ENCODE measurements at regions not wholly inside any gene's neighbourhood (a gene's known extent, or its start where the extent isn't known, plus 50 kb on each side); places are given as distances from the start of the nearest gene placed in this dataset.

DNA sequence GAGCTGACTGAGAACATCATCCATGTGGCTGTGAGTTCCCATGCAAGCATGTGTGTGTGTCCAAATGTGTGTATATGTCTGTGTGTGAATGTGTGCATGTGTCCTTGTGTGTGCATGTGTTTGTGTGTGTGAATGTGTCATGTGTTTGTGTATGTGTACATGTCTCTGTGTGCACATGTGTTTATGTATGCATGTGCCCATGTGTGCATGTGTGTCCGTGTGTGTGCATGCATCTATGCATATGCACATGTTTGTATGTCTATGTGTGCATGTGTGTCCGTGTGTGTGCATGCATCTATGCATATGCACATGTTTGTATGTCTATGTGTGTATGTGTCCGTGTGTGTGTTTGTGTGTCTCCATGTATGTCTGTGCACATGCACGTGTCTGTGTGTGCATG is 99.7 kb downstream of the LBH start:
- no peak overlapping the region for H3K4me3 Mint-ChIP-seq
- H3K36me3 Mint-ChIP-seq = no peaks in the 10 kb centered on the region
- no peak for DNase-seq
- no peaks in the 10 kb centered on the region for H3K27me3 Mint-ChIP-seq
- no peak overlapping the region for H3K27ac Mint-ChIP-seq
- ATAC-seq (ENCODE audit: low read depth) = no peak
- H3K4me1 Mint-ChIP-seq = peaks cover 50% of the 10 kb centered on the region
- POLR2A ChIA-PET = no interaction called here
- H3K9me3 Mint-ChIP-seq = no peaks in the 10 kb centered on the region

DNA sequence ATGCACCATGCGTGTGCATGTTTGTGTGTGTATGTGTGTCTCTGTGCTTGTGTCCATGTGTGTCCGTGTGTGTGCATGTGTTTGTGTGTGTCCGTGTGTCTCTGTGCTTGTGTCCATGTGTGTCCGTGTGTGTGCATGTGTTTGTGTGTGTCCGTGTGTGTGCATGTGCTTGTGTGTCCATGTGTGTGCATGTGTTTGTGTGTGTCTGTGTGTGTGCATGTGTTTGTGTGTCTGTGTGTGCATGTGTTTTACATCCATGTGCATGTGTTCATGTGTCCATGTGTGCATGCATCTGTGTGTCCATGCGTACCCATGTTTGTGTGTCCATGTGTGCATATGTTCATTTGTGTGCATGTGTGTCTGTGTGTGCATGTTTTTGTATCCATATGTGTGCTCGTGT is 100.5 kb downstream of the LBH start:
- H3K4me1 Mint-ChIP-seq = peaks cover 57% of the 10 kb centered on the region
- no peak overlapping the region for H3K4me3 Mint-ChIP-seq
- no peaks in the 10 kb centered on the region for H3K27me3 Mint-ChIP-seq
- DNase-seq (no peak), ATAC-seq (ENCODE audit: low read depth) (no peak)
- POLR2A ChIA-PET = no interaction called here
- H3K36me3 Mint-ChIP-seq = no peaks in the 10 kb centered on the region
- peak overlapping the region; percentile 8 for H3K27ac Mint-ChIP-seq
- H3K9me3 Mint-ChIP-seq = no peaks in the 10 kb centered on the region

- Mint-ChIP-seq H3K27ac (peak overlapping the region; percentile 90), H3K4me1 (peaks cover 67% of the 10 kb centered on the region), H3K27me3 (no peaks in the 10 kb centered on the region), H3K4me3 (peak overlapping the region; percentile 41), H3K36me3 (no peaks in the 10 kb centered on the region), H3K9me3 (no peaks in the 10 kb centered on the region)
- peak; percentile 37 for DNase-seq
- no peak for ATAC-seq (ENCODE audit: low read depth)
- POLR2A ChIA-PET = interaction anchor here (2.0 to 6.5 kb wide), 3 partner anchors 65 to 115 kb away, joined by 4 to 123 read pairs (median 27); partner anchors contain the start of gene LBH
Observed at GRCh38 chr2:30332791-30333453, 101.6 kb downstream of the LBH start.

DNA sequence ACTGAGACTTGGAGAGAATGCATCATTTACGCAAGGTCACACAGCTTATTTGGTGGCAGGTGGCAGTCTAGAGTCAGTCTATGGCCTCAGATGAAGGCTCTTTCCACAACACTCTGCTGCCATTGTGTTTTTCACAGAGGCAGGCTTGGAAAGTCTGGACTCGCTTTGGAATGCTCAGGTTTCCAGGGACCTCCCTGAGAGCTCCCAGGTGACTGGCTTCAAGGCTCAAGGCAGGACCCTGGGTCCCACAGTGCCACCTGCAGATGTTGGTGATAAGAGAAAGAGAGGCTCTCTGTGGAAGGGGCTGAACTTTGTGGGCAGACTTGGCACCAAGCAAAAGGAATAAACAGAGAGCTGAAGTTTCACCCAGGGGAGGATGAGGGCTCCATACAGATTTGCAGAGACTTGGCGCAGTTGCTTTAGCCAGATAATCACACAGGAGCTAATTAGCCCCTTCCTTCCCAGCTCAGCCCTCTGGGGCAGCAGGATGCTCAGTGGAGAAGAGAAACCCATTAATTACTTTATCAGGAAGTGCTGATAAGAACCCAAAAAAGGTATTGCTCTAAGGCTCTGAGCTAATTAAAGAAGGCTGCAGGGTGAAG is 103.5 kb downstream of the LBH start:
- DNase-seq (peak; percentile 41), ATAC-seq (ENCODE audit: low read depth) (no peak)
- peak overlapping the region; percentile 97 for H3K27ac Mint-ChIP-seq
- no peaks in the 10 kb centered on the region for H3K27me3 Mint-ChIP-seq
- no peaks in the 10 kb centered on the region for H3K9me3 Mint-ChIP-seq
- H3K36me3 Mint-ChIP-seq = peaks cover 6% of the 10 kb centered on the region
- peaks cover 76% of the 10 kb centered on the region for H3K4me1 Mint-ChIP-seq
- POLR2A ChIA-PET = interaction anchor here (1.1 to 6.5 kb wide), 10 partner anchors 9 to 188 kb away, joined by 3 to 123 read pairs (median 4); partner anchors contain the start of genes LBH and YPEL5
- peak overlapping the region; percentile 83 for H3K4me3 Mint-ChIP-seq

DNA sequence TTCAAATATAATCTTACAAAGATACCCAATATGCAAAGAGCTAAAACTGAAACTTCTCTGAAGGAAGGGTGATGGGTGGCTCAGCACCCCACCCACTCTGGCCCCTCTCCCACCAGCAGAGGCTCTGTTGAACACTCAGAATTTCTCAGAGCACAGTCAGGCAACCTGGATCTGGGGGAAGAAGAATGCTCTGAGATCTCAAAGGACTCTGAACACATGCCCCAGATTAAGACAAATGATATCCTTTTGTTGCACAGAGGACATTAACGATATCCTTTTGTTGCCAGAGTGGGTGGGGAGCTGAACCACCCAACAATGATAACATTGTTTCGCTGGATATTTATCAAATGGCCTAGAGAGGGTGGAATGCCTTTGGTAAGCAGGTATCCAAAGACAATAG is 104.8 kb downstream of the LBH start:
- DNase-seq (no peak), ATAC-seq (ENCODE audit: low read depth) (no peak)
- no peaks in the 10 kb centered on the region for H3K9me3 Mint-ChIP-seq
- H3K36me3 Mint-ChIP-seq = peaks cover 6% of the 10 kb centered on the region
- H3K4me1 Mint-ChIP-seq = peaks cover 71% of the 10 kb centered on the region
- H3K27me3 Mint-ChIP-seq = no peaks in the 10 kb centered on the region
- POLR2A ChIA-PET = interaction anchor here (0.9 to 6.5 kb wide), 13 partner anchors 10 to 190 kb away, joined by 3 to 123 read pairs (median 6); partner anchors contain the start of genes LBH, LCLAT1 and YPEL5
- peak overlapping the region; percentile 83 for H3K4me3 Mint-ChIP-seq
- peak overlapping the region; percentile 97 for H3K27ac Mint-ChIP-seq

GRCh38 chr2:30336978-30337841 is 105.9 kb downstream of the LBH start:
- POLR2A ChIA-PET = interaction anchor here (0.9 to 6.5 kb wide), 14 partner anchors 12 to 191 kb away, joined by 3 to 123 read pairs (median 6); partner anchors contain the start of genes LBH, LCLAT1 and YPEL5
- Mint-ChIP-seq H3K36me3 (peaks cover 9% of the 10 kb centered on the region), H3K27ac (peak overlapping the region; percentile 97), H3K9me3 (peaks cover 3% of the 10 kb centered on the region), H3K4me3 (peak overlapping the region; percentile 83), H3K27me3 (no peaks in the 10 kb centered on the region), H3K4me1 (peaks cover 61% of the 10 kb centered on the region)
- DNase-seq (peak; percentile 74), ATAC-seq (ENCODE audit: low read depth) (peak; percentile 90)

- H3K4me1 Mint-ChIP-seq = peaks cover 51% of the 10 kb centered on the region
- ATAC-seq (ENCODE audit: low read depth) (no peak), DNase-seq (no peak)
- no peaks in the 10 kb centered on the region for H3K27me3 Mint-ChIP-seq
- H3K9me3 Mint-ChIP-seq = peaks cover 7% of the 10 kb centered on the region
- peak overlapping the region; percentile 97 for H3K27ac Mint-ChIP-seq
- POLR2A ChIA-PET = interaction anchor here (0.9 to 6.5 kb wide), 3 partner anchors 23 to 105 kb away, joined by 4 to 123 read pairs (median 6); partner anchors contain the start of gene LBH
- H3K4me3 Mint-ChIP-seq = no peak overlapping the region
- H3K36me3 Mint-ChIP-seq = peaks cover 11% of the 10 kb centered on the region
Observed at GRCh38 chr2:30338475-30338874, 107.1 kb downstream of the LBH start.

DNA sequence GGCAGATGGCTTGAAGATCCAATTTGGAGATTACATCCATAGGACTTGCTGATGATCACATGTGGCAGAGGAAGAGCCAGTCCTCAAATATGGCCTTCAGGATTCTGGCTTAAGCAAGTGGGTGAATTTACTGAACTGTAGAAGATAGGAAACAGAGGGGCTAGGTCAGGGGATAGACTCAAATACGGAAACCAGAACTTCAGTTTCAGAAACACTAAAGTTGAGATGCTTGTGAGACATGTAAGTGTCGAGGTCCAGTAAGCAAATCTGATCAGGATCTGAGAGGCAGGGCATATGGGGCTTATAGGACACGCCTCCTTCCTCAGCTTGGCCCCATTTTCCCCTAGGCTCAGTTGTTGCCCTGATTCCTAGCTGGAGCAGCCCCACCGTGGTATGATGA is 107.7 kb downstream of the LBH start:
- ATAC-seq (ENCODE audit: low read depth) (no peak), DNase-seq (no peak)
- Mint-ChIP-seq H3K27ac (peak overlapping the region; percentile 97), H3K4me1 (peaks cover 45% of the 10 kb centered on the region), H3K36me3 (peaks cover 13% of the 10 kb centered on the region), H3K4me3 (no peak overlapping the region), H3K27me3 (no peaks in the 10 kb centered on the region), H3K9me3 (peaks cover 7% of the 10 kb centered on the region)
- POLR2A ChIA-PET = no interaction called here

- POLR2A ChIA-PET = no interaction called here
- no peaks in the 10 kb centered on the region for H3K27me3 Mint-ChIP-seq
- no peak overlapping the region for H3K4me3 Mint-ChIP-seq
- peaks cover 21% of the 10 kb centered on the region for H3K4me1 Mint-ChIP-seq
- DNase-seq (no peak), ATAC-seq (ENCODE audit: low read depth) (no peak)
- no peak overlapping the region for H3K27ac Mint-ChIP-seq
- H3K9me3 Mint-ChIP-seq = peaks cover 7% of the 10 kb centered on the region
- H3K36me3 Mint-ChIP-seq = peaks cover 13% of the 10 kb centered on the region
Observed at GRCh38 chr2:30341500-30342267, 105.4 kb upstream of the LCLAT1 start.

DNA sequence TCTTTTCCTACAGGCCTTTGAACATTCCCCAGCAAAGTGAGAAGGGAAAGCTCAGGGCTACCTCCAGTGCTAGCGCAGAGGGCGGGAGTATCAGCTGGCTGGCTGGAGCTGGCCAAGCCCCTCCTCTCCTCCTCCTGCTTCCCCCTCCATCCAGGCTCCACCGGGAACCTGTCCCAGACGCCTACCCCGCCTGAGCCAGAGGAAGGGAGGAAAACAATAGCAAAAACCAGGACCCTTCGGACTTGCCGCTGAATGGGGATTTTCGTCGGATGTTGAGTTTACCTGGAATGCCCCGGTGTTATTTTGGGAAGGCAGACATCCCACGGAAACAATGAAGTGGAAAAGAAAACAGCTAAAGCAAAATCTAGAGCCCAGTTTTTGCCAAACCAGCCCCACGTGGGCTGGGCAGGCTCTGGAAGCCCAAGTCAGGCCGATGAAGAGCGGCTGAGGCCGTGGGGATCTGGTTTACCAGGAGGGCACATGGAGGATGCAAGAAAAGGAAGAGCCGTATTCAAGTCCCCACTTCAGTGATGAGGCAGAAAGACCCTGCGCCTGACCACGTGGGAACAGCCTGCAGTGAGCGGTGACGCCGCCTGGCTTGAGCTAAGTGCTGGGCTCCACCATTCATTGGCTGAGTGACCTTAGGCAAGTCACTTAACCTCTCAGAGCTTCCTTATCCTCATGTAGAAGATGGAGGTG is 100.4 kb upstream of the LCLAT1 start:
- ATAC-seq (ENCODE audit: low read depth) (no peak), DNase-seq (no peak)
- POLR2A ChIA-PET = interaction anchor here (2.0 kb wide), 1 partner anchor 15 kb away, joined by 5 read pairs; no protein-coding TSS in a partner anchor
- Mint-ChIP-seq H3K4me3 (no peak overlapping the region), H3K27me3 (no peaks in the 10 kb centered on the region), H3K9me3 (peaks cover 7% of the 10 kb centered on the region), H3K36me3 (peaks cover 7% of the 10 kb centered on the region), H3K27ac (no peak overlapping the region), H3K4me1 (no peaks in the 10 kb centered on the region)

DNA sequence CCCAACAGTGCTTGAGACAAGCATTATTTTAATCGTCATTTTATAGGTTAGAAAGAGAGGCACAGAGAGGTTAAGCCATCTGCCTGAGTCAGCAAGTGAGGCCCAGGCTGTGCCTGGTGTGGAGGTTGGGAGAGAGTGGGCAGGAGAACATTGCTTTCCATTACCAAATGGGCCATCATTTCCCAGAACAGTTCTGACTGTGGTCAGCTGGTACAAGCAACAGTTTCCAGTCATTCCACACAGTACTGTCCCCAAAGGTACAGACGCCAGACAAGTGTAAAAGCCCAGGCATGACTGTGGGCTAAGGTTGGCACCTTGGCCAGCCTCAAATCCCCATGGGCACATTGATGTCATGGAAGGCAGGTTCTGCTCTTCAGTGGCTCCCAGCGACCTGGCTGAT is 98.2 kb upstream of the LCLAT1 start:
- Mint-ChIP-seq H3K27me3 (no peaks in the 10 kb centered on the region), H3K9me3 (no peaks in the 10 kb centered on the region), H3K4me1 (no peaks in the 10 kb centered on the region), H3K27ac (no peak overlapping the region), H3K36me3 (peaks cover under 1% of the 10 kb centered on the region), H3K4me3 (no peak overlapping the region)
- ATAC-seq (ENCODE audit: low read depth) (no peak), DNase-seq (no peak)
- POLR2A ChIA-PET = interaction anchor here (0.7 kb wide), 1 partner anchor 144 kb away, joined by 3 read pairs; no protein-coding TSS in a partner anchor

DNA sequence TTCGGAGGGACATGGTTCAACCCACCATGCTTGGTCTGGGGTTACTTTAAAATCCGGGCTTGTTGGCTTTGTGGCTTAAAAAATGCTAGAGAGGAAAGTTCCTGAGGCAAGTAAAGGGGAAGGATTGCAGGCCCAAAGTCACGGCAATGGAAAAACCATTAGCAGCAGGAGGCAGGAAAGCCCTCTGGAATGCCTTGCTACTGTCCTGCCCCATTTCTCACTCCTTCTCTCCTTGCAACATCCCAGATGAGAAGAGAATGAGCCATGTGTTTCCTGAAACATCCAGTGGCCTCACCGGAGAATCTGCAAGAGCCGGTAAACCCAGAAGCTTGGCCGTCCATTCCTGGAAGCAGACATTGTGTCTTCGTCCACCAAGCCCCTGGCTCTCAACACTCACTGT is 97.4 kb upstream of the LCLAT1 start:
- Mint-ChIP-seq H3K4me3 (no peak overlapping the region), H3K36me3 (no peaks in the 10 kb centered on the region), H3K9me3 (no peaks in the 10 kb centered on the region), H3K27me3 (no peaks in the 10 kb centered on the region), H3K4me1 (no peaks in the 10 kb centered on the region), H3K27ac (no peak overlapping the region)
- POLR2A ChIA-PET = no interaction called here
- no peak for ATAC-seq (ENCODE audit: low read depth)
- no peak for DNase-seq

All from activated naive CD8-positive, alpha-beta T cell treated with anti-CD3 and anti-CD28 coated beads, Interleukin-2, amount 10 ng/mL, durations not matched to agents 7 days and 5 days (primary cell).